ENCODE measurements at regions not wholly inside any gene's neighbourhood (a gene's known extent, or its start where the extent isn't known, plus 50 kb on each side); places are given as distances from the start of the nearest gene placed in this dataset.
"Not testable (repeated sequence)": the region's sequence is repeated elsewhere in the genome, so short reads cannot be mapped to it uniquely, and the experiment has no call there.

DNA sequence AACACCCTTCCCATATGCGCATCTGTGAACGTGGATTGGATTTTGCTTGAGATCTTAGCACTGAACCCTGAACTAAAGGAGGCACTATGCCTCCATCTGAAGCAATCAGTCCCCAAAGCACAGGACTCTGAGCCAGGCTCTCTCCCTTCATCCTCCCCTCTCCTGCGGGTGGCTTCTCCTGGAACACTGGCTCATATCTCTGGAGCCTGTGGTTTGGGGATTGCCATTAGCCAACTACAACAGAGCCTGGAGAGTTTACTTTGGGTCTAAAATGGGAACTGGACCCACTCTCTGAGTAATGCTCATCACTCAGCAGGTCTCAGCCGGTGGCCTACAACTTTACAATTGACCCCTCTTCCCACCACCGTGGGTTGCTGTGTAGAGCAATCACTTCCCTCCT lies 190.8 kb upstream of the HES1 start:
- Mint-ChIP-seq H3K36me3 (no peaks in the 10 kb centered on the region), H3K9me3 (no peaks in the 10 kb centered on the region), H3K4me1 (peaks cover 0 to 6% (median 0%) of the 10 kb centered on the region in 3 donors), H3K4me3 (no peak overlapping the region), H3K27me3 (peaks cover 7% of the 10 kb centered on the region), H3K27ac (no peak overlapping the region)

- H3K27me3 Mint-ChIP-seq, result peaks cover 6% of the 10 kb centered on the region
- no peaks in the 10 kb centered on the region for H3K36me3 Mint-ChIP-seq
- no peak overlapping the region for H3K27ac Mint-ChIP-seq
- H3K9me3 Mint-ChIP-seq, result peaks cover 0 to 1% (median 0%) of the 10 kb centered on the region in 3 donors
- peaks cover 0 to 6% (median 0%) of the 10 kb centered on the region in 3 donors for H3K4me1 Mint-ChIP-seq
- H3K4me3 Mint-ChIP-seq, result no peak overlapping the region
Observed at GRCh38 chr3:193946945-193947344, 189.0 kb upstream of the HES1 start.

DNA sequence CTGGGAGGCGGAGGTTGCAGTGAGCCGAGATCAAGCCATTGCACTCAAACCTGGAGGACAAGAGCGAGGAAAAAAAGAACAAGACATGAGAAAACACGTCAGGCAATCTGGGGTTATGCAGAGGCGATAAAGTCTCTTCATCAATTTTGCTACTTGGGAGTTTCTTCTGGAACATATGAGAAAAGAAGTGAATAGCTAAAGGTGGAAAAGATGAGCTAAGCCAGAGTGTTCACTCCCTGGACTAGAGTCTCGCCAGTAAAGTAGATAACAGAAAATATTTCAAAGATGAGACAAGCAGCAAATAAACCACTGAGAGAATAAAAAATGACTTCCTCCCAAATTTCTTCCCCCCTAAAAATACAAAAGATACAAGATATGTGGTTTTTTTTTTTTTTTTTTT lies 188.4 kb upstream of the HES1 start:
- Mint-ChIP-seq H3K4me1 (peaks cover 0 to 6% (median 0%) of the 10 kb centered on the region in 3 donors), H3K36me3 (no peaks in the 10 kb centered on the region), H3K27ac (no peak overlapping the region), H3K9me3 (peaks cover 0 to 1% (median 0%) of the 10 kb centered on the region in 3 donors), H3K27me3 (peaks cover 6% of the 10 kb centered on the region), H3K4me3 (no peak overlapping the region)

DNA sequence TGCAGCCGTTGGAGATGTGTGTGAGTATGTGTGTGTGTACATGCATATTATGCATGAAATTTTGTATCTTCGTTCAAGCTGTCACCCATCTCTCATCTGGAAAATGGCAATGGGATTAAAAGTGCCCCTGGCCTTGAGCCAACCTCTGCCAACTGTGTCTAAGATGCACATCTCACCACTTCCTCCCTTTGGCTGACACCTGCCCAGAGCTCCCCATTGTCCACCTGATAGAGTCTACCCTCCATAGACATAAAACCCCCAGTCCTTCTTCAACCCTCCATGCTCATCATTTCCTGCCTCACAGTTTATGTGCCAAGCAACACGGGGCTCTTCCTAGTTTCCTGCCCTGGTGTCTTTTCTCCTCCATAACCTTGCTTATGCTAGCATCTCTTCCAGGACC lies 187.5 kb upstream of the HES1 start:
- Mint-ChIP-seq H3K27ac (no peak overlapping the region), H3K9me3 (peaks cover 0 to 1% (median 0%) of the 10 kb centered on the region in 3 donors), H3K27me3 (peaks cover 4% of the 10 kb centered on the region), H3K4me1 (peaks cover 0 to 6% (median 0%) of the 10 kb centered on the region in 3 donors), H3K36me3 (no peaks in the 10 kb centered on the region), H3K4me3 (no peak overlapping the region)

- H3K9me3 Mint-ChIP-seq, result peaks cover 3 to 10% (median 7%) of the 10 kb centered on the region in 3 donors
- H3K27ac Mint-ChIP-seq, result no peak overlapping the region
- peaks cover 9% of the 10 kb centered on the region for H3K27me3 Mint-ChIP-seq
- no peak overlapping the region for H3K4me3 Mint-ChIP-seq
- peaks cover 0 to 6% (median 0%) of the 10 kb centered on the region in 3 donors for H3K4me1 Mint-ChIP-seq
- peaks cover 2% of the 10 kb centered on the region for H3K36me3 Mint-ChIP-seq
Observed at GRCh38 chr3:193951859-193952258, 184.1 kb upstream of the HES1 start.

- Mint-ChIP-seq H3K4me1 (peaks cover 0 to 2% (median 0%) of the 10 kb centered on the region in 3 donors), H3K9me3 (peaks cover 3 to 10% (median 7%) of the 10 kb centered on the region in 3 donors), H3K27ac (no peak overlapping the region), H3K27me3 (peaks cover 8% of the 10 kb centered on the region), H3K36me3 (peaks cover 2% of the 10 kb centered on the region), H3K4me3 (peak overlapping the region in 1 of 4 donors; percentile 60)
Observed at GRCh38 chr3:193954752-193955151, 181.2 kb upstream of the HES1 start.

DNA sequence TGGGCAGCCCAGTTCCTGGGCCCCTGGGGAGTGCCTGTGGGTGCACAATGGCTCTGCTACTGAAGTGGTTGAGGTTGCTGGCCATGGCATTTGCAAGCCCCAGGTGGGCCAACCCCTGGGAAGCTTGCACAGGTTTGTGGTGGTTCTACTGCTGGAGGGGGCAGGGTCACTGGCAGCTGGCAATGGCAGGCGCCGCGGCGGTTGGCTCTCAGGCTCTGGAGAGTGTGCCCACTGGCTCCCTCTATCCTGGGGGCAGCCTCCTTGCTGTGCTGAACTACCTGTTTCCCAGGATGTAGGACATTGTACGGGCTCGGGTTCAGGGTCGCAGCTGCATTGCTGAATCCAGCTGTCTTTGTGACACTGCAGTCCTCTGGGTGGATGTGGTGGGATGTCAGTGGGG lies 180.2 kb upstream of the HES1 start:
- H3K4me1 Mint-ChIP-seq, result peaks cover 0 to 6% (median 0%) of the 10 kb centered on the region in 3 donors
- H3K27me3 Mint-ChIP-seq, result peaks cover 14% of the 10 kb centered on the region
- H3K9me3 Mint-ChIP-seq, result peaks cover 3 to 10% (median 7%) of the 10 kb centered on the region in 3 donors
- no peak overlapping the region for H3K27ac Mint-ChIP-seq
- H3K4me3 Mint-ChIP-seq, result no peak overlapping the region
- H3K36me3 Mint-ChIP-seq, result peaks cover 2% of the 10 kb centered on the region

DNA sequence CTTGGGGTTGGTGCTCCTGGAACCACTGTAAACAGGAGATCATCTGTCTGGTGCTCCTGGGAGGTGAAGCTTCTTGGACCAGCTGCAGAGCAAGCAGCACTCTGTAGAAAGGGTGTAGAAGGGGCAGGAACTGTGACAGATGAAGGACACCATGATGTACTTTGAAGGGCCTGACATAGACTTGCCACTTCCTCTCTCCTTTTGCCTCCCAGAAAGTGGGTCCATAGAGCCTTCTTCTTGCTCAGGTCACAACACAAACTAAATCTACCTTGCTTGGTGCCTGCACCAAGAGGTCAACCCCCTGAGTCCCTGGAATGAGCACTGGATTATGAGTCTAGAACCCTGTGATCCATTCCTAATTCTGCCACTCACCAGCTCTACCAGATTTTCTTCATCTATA lies 176.1 kb upstream of the HES1 start:
- H3K9me3 Mint-ChIP-seq, result peaks cover 0 to 4% (median 3%) of the 10 kb centered on the region in 3 donors
- H3K4me1 Mint-ChIP-seq, result peaks cover 3 to 6% (median 5%) of the 10 kb centered on the region in 3 donors
- H3K27me3 Mint-ChIP-seq, result peaks cover 22% of the 10 kb centered on the region
- H3K4me3 Mint-ChIP-seq, result no peak overlapping the region
- H3K36me3 Mint-ChIP-seq, result no peaks in the 10 kb centered on the region
- no peak overlapping the region for H3K27ac Mint-ChIP-seq

GRCh38 chr3:193960487-193961274 lies 175.3 kb upstream of the HES1 start:
- Mint-ChIP-seq H3K4me3 (no peak overlapping the region), H3K4me1 (peaks cover 3 to 6% (median 5%) of the 10 kb centered on the region in 3 donors), H3K27me3 (peaks cover 22% of the 10 kb centered on the region), H3K9me3 (no peaks in the 10 kb centered on the region), H3K27ac (peak overlapping the region in 1 of 3 donors; percentile 46), H3K36me3 (no peaks in the 10 kb centered on the region)

- H3K4me1 Mint-ChIP-seq, result peaks cover 3 to 7% (median 6%) of the 10 kb centered on the region in 3 donors
- no peaks in the 10 kb centered on the region for H3K9me3 Mint-ChIP-seq
- H3K27me3 Mint-ChIP-seq, result peaks cover 23% of the 10 kb centered on the region
- H3K4me3 Mint-ChIP-seq, result peak overlapping the region in 1 of 4 donors; percentile 1
- H3K36me3 Mint-ChIP-seq, result no peaks in the 10 kb centered on the region
- H3K27ac Mint-ChIP-seq, result no peak overlapping the region
Observed at GRCh38 chr3:193962986-193963685, 172.8 kb upstream of the HES1 start.

DNA sequence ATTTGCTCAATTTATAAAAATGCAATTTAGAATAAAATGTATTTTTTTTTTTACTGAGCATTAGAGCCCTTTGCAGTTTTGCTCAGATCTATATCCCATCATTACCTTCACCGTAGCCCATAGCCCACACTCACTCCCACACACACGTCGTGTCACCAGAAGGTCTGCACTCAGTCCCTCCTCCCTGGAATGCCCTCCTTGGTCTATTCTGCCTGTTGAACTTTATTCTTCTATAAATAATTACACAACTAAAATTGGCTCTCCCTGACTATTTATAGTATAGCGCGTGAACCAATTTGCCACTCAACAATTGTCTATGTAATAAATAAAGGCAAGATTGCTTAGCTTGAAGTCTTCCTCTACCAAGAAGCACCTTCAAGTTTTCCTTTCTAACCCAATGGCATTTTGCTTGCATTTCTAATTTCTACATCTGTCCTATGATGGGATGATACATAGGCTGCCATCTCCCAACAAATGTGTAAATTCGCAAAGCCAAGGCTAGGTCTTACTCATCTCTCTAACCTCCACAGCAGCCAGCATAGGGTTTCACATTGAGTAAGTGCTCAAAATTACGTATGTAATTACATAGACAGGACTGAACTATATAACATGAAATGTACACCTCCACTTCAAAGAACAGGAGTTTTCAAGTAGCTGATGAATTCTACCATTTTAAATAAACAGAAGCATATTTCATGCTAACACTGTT lies 172.0 kb upstream of the HES1 start:
- peaks cover 3 to 7% (median 6%) of the 10 kb centered on the region in 3 donors for H3K4me1 Mint-ChIP-seq
- H3K9me3 Mint-ChIP-seq, result no peaks in the 10 kb centered on the region
- no peaks in the 10 kb centered on the region for H3K36me3 Mint-ChIP-seq
- H3K27me3 Mint-ChIP-seq, result peaks cover 23% of the 10 kb centered on the region
- H3K4me3 Mint-ChIP-seq, result peak overlapping the region in 1 of 4 donors; percentile 1
- H3K27ac Mint-ChIP-seq, result no peak overlapping the region

DNA sequence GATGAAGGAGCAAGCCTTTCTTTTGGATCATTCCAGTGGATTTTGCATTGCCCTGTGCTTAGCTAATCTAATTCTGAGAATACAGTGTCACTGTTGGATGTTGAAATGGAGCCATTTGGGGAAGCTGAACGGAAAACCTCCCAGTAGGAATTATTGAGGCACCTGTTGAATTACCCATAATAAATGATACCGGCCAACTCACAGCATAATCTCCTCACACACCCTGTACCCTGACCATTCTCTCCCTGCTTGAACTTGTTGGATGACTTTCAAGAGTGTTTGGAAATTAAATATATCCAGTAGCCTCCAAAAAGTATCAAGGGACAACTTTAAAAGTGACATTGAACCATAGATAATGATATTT lies 171.4 kb upstream of the HES1 start:
- H3K4me3 Mint-ChIP-seq, result no peak overlapping the region
- peaks cover 23% of the 10 kb centered on the region for H3K27me3 Mint-ChIP-seq
- no peaks in the 10 kb centered on the region for H3K36me3 Mint-ChIP-seq
- no peaks in the 10 kb centered on the region for H3K9me3 Mint-ChIP-seq
- H3K4me1 Mint-ChIP-seq, result peaks cover 3 to 7% (median 6%) of the 10 kb centered on the region in 3 donors
- no peak overlapping the region for H3K27ac Mint-ChIP-seq

DNA sequence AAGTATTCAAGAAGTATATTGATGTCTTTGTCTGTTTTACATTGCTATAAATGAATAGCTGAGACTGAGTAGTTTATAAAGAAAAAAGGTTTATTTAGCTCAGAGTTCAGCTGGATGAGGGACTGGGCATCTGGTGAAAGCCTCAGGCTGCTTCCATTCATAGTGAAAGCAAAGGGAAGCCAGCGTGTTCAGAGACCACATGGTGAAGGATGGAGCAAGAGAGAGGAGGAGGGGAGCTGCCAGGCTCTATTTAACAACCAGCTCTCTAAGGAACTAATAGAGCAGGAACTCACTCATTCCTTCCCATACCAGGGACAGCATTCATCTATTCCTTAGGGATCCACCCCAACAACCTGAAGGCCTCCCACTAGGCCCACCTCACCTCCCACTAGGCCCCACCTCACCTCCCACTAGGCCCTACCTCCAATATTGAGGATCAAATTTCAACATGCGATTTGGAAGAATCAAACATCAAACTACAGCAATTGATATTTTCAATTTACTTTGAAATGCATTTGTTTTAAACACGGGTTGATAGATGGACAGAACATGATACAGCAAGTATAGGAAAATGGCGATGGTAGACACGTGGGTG lies 167.5 kb upstream of the HES1 start:
- H3K36me3 Mint-ChIP-seq, result peaks cover 4% of the 10 kb centered on the region
- H3K4me1 Mint-ChIP-seq, result peaks cover 13 to 18% (median 17%) of the 10 kb centered on the region in 3 donors
- no peaks in the 10 kb centered on the region for H3K9me3 Mint-ChIP-seq
- H3K27ac Mint-ChIP-seq, result no peak overlapping the region
- no peak overlapping the region for H3K4me3 Mint-ChIP-seq
- peaks cover 8% of the 10 kb centered on the region for H3K27me3 Mint-ChIP-seq

DNA sequence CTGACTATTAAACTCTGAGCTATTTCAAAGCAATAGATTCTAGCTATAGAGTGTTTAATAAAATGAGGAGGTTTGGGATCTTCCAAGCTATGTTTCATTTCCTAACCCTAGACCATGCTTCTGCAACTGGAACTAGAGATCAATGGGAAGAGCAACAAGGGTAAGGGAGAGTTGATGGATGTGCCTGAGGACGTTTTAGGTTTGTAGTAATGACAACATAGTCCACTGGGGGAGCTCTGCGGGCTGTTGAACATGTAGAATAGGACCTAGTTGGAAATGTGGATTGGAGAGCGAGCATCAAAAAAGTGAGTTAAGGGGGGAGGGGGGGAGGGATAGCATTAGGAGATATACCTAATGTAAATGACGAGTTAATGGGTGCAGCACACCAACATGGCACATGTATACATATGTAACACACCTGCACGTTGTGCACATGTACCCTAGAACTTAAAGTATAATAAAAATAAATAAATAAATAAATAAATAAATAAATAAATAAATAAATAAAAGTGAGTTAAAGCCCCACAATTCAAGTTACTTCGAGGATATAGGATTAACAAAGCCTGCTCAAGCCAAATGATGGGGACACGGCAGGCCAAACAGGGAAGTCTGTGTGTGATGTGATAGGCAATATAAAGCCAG lies 165.7 kb upstream of the HES1 start:
- H3K27ac Mint-ChIP-seq, H3K36me3 Mint-ChIP-seq, H3K9me3 Mint-ChIP-seq: not testable (repeated sequence)
- H3K4me3 Mint-ChIP-seq, result peak overlapping the region in 2 of 4 donors; percentile 75 to 89
- H3K27me3 Mint-ChIP-seq, result peaks cover 11% of the 10 kb centered on the region
- peaks cover 13 to 18% (median 17%) of the 10 kb centered on the region in 3 donors for H3K4me1 Mint-ChIP-seq

Measured in IgD-negative memory B cell (primary cell).